ENCODE measurements at regions not wholly inside any gene's neighbourhood (a gene's known extent, or its start where the extent isn't known, plus 50 kb on each side); places are given as distances from the start of the nearest gene placed in this dataset.

- peak; percentile 94 for TF ChIP-seq PRDM10 (tag by site-specific recombination; IDR thresholded peaks at IDR 0.05)
- TF ChIP-seq ZFHX2 (tag by site-specific recombination; conservative IDR thresholded peaks at IDR 0.05): peak; percentile 55
- no peak for TF ChIP-seq ZNF555 (tag by site-specific recombination; conservative IDR thresholded peaks at IDR 0.05)
These were observed 65.1 kb upstream of the CCDC160 start (continued) for GRCh38 chrX:134171661-134172587.

- Histone ChIP-seq H3K9me3 (ENCODE audit: control insufficient read depth, insufficient read depth, low read depth, low read length) (peaks cover 2% of the 10 kb centered on the region; the same call in 1 of the 2 replicates), H3K27ac (ENCODE audit: extremely low read depth, low read depth, low read length) (no peak overlapping the region), H3K4me1 (ENCODE audit: control insufficient read depth, insufficient read depth, low read length) (no peaks in the 10 kb centered on the region), H3K36me3 (ENCODE audit: control insufficient read depth in 2 of 2, insufficient read depth in 1 of 2, low read length in 2 of 2) (no peaks in the 10 kb centered on the region), H3K4me3 (ENCODE audit: low read depth, low read length) (peak overlapping the region; percentile 45)
- POLR2A ChIA-PET: interaction anchor here (0.6 kb wide), 1 partner anchor 12 kb away, joined by 4 read pairs; no protein-coding TSS in a partner anchor
- CTCF ChIA-PET: no interaction called here
- TF ChIP-seq ZNF837 (tag by site-specific recombination; IDR thresholded peaks at IDR 0.05) (no peak), ZNF26 (tag by site-specific recombination; IDR thresholded peaks at IDR 0.05) (no peak), ZNF555 (tag by site-specific recombination; conservative IDR thresholded peaks at IDR 0.05) (no peak), ZNF768 (tag by site-specific recombination; IDR thresholded peaks at IDR 0.05) (no peak), ZNF704 (tag by site-specific recombination; IDR thresholded peaks at IDR 0.05) (no peak), ZNF335 (tag by site-specific recombination; conservative IDR thresholded peaks at IDR 0.05) (peak; percentile 62; the same call in 1 of the 2 replicates), ZNF155 (tag by site-specific recombination; IDR thresholded peaks at IDR 0.05) (no peak), ZNF16 (tag by site-specific recombination; IDR thresholded peaks at IDR 0.05; ENCODE audit: low read depth) (no peak), PRDM1 (tag by site-specific recombination; IDR thresholded peaks at IDR 0.05) (peak; percentile 32; the same call in 1 of the 2 replicates), ZBTB17 (tag by site-specific recombination; IDR thresholded peaks at IDR 0.05) (no peak), PATZ1 (tag by site-specific recombination; IDR thresholded peaks at IDR 0.05) (peak; percentile 36; the same call in 1 of the 2 replicates), OVOL3 (tag by site-specific recombination; IDR thresholded peaks at IDR 0.05) (no peak)
- TF ChIP-seq, protein P1, sequence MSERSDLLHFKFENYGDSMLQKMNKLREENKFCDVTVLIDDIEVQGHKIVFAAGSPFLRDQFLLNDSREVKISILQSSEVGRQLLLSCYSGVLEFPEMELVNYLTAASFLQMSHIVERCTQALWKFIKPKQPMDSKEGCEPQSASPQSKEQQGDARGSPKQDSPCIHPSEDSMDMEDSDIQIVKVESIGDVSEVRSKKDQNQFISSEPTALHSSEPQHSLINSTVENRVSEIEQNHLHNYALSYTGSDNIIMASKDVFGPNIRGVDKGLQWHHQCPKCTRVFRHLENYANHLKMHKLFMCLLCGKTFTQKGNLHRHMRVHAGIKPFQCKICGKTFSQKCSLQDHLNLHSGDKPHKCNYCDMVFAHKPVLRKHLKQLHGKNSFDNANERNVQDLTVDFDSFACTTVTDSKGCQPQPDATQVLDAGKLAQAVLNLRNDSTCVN (tag by site-specific recombination; optimal IDR thresholded peaks at IDR 0.05): peak; percentile 33
- TF ChIP-seq, protein P2, sequence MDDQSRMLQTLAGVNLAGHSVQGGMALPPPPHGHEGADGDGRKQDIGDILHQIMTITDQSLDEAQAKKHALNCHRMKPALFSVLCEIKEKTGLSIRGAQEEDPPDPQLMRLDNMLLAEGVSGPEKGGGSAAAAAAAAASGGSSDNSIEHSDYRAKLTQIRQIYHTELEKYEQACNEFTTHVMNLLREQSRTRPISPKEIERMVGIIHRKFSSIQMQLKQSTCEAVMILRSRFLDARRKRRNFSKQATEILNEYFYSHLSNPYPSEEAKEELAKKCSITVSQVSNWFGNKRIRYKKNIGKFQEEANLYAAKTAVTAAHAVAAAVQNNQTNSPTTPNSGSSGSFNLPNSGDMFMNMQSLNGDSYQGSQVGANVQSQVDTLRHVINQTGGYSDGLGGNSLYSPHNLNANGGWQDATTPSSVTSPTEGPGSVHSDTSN (CRISPR knock-in tag; IDR thresholded peaks at IDR 0.05): no peak
- TF ChIP-seq, protein P3, sequence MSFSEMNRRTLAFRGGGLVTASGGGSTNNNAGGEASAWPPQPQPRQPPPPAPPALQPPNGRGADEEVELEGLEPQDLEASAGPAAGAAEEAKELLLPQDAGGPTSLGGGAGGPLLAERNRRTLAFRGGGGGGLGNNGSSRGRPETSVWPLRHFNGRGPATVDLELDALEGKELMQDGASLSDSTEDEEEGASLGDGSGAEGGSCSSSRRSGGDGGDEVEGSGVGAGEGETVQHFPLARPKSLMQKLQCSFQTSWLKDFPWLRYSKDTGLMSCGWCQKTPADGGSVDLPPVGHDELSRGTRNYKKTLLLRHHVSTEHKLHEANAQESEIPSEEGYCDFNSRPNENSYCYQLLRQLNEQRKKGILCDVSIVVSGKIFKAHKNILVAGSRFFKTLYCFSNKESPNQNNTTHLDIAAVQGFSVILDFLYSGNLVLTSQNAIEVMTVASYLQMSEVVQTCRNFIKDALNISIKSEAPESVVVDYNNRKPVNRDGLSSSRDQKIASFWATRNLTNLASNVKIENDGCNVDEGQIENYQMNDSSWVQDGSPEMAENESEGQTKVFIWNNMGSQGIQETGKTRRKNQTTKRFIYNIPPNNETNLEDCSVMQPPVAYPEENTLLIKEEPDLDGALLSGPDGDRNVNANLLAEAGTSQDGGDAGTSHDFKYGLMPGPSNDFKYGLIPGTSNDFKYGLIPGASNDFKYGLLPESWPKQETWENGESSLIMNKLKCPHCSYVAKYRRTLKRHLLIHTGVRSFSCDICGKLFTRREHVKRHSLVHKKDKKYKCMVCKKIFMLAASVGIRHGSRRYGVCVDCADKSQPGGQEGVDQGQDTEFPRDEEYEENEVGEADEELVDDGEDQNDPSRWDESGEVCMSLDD (tag by site-specific recombination; IDR thresholded peaks at IDR 0.05): no peak
These were observed 64.3 kb upstream of the CCDC160 start for GRCh38 chrX:134172588-134173259.

Data from HEK293 (cell line).